ENCODE measurements at regions not wholly inside any gene's neighbourhood (a gene's known extent, or its start where the extent isn't known, plus 50 kb on each side); places are given as distances from the start of the nearest gene placed in this dataset.

GRCh38 chr2:171225302-171225980 lies 64.7 kb upstream of the TLK1 start:
- DNase-seq, result peak; percentile 57

DNA sequence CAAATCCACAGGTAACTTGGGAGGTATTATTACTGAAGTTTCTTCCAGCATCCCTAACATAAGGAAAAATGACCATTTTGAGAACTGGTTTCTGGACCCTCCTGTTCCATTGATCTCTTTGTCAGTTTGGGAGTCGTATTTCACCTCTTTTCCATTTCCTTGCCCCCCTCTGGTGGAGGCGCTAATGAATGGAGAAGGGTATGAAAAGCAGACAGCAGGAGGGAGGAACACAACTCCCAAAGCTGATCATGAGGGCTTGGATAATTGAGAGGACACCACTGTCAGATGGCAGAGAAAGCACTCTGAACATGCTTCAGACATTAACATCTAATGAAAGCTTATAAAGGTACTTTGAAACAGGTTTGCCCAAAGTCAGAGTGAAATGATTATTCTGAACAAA lies 56.6 kb upstream of the TLK1 start:
- no peak for DNase-seq

- no peak for DNase-seq
These were observed 55.9 kb upstream of the TLK1 start for GRCh38 chr2:171216631-171217030.

GRCh38 chr2:171214093-171214492 lies 53.4 kb upstream of the TLK1 start:
- DNase-seq, result peak; percentile 22

DNA sequence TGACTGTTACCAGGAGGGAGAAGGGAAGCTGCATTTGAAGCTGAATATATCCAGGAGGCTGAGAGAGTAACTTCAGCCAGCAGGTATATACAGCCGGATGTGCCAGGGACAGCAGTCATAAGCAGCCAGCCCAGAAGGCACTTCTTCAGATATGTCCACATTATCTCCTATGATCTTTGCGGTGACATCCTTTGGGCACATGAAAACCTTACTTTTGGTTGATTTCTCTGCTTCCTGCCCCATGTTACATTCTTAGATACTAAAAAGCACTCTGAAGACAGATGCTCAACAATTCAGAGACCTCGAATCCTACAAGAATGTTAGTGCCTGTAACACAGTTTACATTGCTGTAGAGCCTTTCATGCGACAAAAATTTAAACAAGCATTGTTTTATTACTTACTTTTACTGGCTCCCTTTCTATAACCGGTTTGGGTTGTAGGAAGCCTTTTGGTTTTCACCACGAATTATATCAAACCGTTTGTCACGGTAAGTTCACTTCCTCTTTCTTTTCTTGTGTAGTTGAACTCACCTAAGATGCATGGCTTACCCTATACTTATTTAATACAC lies 50.3 kb upstream of the TLK1 start:
- DNase-seq, result peak; percentile 75
